SK-N-MC (cell line): ENCODE measurements at regions not wholly inside any gene's neighbourhood (a gene's known extent, or its start where the extent isn't known, plus 50 kb on each side); places are given as distances from the start of the nearest gene placed in this dataset.

Experiments used
- EZH2 ChIP-seq: fragments of 200-600 bp; sonication (generic); IDR thresholded peaks from one replicate; pipeline ENCODE4 v1.6.1; 2017; ENCODE audit warnings: antibody characterized with exemption
- POLR2AphosphoS5 ChIP-seq: IDR thresholded peaks from 2 replicates; pipeline ENCODE4 v1.6.1; 2012; ENCODE audit warnings: mild to moderate bottlenecking, low read depth, low read length, borderline replicate concordance

GRCh38 chr6:139713424-139713823, 339.0 kb upstream of the CITED2 start:
- TF ChIP-seq EZH2 = no peak
- TF ChIP-seq POLR2AphosphoS5 = no peak
